ENCODE measurements at regions not wholly inside any gene's neighbourhood (a gene's known extent, or its start where the extent isn't known, plus 50 kb on each side); places are given as distances from the start of the nearest gene placed in this dataset.
"Not testable (repeated sequence)": the region's sequence is repeated elsewhere in the genome, so short reads cannot be mapped to it uniquely, and the experiment has no call there.

GRCh38 chr6:6724539-6725467 is 136.3 kb downstream of the LY86 start:
- DNase-seq: peak; percentile 88

DNA sequence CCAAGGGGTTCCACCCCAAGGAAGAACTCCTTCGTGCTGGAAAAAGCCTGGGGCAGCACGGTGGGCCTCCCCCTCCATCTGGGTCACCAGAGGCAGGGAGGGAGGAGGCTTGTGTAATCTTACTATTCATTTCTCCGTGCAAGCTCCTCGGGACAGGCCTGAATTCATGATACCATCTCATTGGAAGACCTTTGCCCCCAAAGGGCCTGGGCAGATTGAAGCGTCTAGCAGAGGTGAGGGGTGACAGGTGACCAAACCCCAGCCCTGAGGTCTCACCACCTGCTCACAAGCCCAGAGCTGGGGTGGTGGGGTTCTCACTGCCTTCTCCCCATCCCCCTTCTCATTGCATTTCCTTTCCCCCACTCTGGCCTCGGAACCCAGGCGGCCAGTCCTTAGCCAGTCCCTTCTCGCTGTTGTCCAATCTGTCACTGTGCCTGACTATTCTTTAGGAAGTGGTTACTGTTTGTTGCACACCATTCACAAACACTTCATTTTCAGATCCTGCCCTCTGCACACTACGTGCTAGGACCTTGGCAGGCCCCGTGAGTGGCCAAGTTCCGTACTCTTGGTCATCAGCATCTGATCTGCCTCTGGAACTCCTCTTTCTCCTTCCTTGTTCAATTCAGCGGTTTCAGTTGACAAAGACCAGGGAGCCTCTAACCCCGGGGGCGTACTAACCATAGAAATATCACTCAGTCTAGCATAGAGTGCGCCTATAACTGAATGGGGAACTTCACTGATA is 137.1 kb downstream of the LY86 start:
- DNase-seq: no peak

DNA sequence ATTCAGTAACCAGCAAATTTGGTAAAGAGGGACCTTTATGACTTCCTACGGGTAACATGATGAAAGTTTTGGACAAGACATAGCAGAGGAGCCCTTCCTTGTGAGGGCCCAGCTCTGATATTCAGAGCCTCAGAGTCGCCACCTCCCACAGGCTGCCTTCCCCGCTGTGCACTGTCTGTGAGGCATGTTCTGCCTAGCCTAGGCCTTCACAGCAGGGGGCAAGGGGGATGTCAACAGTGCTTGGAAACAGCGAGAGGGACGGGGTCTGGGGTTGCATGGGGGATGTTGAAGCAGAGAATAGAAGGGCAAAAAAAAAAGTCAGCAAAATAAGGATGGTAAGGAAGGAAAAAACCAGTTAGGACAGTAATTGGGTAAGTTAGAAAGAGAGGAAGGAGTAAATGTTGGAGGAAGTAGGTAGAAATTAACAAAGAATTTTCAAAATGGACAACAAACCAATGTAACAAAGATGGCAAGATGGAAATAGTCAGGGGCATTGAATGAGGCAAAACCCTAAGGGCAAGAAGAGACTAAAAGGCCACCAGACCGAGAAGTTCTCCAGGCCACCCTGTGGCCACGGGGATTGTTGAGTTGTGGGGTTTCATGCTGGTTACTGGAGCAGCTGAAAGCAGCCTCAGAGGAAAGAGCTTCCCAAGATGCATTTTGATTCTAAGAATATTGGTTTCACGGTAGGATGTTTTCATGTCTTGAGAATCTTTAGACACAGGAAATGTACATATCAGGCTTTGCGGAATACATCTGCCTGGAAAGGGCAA is 139.8 kb downstream of the LY86 start:
- no peak for DNase-seq

DNA sequence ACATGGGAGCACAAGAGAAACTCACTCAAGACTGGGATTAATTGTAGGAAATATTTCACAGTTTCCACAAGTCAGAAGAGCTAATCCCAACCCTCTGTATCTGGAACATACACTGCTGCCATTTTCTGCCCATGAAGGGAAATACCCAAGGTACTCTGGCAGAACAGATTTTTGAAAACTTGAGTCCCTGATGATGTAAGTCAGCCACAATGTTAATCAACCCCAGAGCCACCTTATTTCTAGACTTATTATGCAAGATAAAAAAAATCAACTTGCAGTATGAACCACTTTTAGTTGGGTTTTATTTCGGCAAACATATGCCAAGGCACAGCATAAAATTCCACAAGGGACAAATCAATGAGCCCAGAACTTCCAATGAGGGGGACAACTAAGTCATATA is 141.5 kb downstream of the LY86 start:
- no peak for DNase-seq

GRCh38 chr6:6730831-6731230 is 142.3 kb downstream of the LY86 start:
- DNase-seq: peak; percentile 52

DNA sequence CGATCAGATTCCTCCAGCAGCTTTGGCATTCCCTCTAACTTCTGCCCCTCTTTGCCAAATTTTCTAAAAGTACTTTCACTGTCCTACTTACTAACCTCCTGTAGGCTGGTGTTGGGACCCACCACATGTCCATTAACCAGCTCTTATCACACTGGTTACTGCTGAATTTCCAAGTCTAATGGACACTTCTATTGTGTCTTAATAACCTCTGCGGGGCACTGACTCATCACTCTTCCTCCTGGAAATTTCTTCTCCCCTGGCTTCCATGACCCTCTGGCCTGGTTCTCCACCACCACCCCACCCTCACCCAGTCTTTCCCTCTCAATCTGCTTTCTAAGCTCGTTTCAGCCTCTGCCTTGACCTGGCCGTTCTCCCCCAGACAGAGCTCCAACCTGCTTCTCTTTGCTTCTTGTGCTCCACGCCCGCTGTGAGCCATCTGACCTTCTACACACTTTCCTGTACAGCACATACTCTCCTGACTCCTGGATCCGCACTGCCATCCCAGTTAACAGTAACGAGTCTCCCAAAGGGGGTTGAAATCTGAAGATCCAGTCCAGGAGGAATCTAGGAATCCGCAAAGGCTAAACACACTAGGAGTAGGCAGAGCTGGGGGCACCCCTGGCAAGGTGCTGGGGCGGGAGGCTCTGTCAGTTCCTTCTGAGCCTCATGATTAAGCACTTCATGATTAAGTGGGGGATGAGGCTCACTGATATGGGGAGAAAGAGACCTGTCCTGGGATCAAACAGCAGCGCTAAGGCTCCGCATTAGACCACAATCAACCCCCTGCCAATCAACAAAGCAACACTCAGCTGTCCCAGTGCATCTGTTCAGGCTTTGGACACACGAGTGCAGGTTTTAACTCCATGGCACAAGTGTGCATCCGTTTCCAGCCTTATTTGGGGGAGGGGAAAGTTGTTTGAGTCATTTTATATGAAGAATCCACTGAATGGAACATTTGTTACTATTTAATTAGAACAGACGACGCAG is 146.3 kb downstream of the LY86 start:
- peak; percentile 41 for DNase-seq

DNA sequence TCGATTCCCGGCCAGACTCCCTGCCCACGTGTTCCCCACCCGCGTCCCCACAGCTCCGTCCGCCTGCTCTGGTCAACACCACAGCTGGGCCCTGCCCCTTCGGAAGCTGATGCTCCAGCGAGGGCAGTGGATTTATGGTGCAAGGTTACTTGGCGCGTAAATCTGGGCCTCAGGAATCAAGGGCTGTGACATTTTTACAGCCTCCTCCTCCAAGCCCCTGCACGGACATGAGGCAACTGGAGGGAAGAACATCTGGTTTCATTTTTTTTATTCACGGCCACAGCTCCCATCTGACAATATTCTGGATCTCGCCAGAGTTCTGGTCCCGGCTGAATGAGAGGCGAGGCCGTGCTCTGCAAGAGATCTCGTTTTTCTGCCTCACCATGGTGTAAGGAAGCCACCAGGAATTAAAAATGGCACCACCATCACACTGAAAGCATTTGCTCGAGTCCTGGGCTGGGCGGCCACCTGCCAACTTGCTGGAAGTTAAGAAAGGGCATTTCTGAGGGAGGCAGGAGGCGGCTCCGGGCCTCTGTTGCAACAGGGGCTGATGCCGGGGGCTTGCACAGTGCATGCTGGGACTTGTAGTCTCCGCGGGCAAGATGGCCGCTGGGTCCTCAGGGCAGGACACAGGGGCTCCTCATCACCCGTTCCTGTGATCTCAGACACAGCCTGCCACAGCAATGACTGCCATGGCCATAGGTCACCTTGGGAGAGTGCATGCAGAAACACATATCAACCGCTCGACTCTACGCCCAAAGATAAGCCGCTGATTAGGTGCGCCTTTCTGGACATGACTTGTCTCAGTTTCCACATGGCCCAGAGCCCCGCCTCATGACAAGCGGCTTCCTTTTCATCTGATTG is 148.5 kb downstream of the LY86 start:
- DNase-seq: no peak

GRCh38 chr6:6737671-6738070 is 149.2 kb downstream of the LY86 start:
- DNase-seq: no peak

- no peak for DNase-seq
Observed at GRCh38 chr6:6738108-6738507, 149.6 kb downstream of the LY86 start.

DNA sequence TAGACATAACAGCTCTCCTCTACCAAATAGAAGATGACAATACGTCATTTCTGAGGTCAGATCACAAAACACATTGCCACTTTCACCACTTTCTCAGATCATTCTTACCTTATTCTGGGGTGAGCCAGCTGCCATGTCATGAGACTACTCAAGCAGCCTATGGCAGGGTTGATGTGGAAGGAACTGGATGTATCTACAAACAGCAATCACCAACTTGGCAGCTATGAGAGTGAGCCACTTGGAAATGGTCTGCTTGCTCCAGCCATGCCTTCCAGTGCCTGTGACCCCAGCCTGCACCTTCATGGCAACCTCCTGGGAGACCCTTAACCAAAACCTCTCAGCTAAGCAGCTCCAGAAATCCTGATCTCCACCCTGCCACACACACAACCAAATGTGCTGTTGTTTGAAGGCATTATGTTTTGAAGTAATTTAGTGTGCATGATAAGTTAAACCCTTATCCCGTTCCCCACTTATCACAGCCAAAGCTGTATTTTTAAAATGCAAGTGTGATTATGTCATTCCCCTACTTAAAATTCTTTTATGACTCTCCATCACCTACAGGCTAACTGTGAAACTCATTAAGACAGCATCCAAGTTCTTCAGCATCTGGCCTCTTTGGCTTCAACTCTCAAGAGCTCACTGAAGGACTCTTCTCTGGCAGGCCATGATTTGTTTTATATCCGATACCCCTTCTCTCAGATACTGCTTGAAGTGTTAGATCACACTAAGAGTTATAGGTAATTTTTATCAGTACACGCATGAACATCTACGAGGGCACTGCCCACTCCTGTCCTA is 150.6 kb downstream of the LY86 start:
- no peak for DNase-seq

DNA sequence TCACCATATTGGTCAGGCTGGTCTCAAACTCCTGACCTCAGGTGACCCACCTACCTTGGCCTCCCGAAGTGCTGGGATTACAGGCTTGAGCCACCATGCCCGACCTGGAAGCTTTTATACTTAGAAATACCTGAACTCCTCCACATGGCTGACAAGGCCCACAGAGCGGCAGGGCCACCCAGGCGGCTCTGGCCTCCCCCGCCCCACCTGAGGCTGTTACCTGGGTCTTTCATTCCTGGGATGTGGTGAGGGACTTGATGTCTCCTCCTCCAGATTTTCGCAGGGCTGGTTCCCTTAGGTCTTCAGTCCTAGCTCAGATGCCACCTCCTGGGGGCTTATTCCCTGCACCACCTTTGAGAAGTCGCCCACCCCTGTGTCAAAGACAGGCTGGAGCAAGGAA is 152.1 kb downstream of the LY86 start:
- DNase-seq: no peak

- DNase-seq: no peak
Observed at GRCh38 chr6:6741264-6741663, 152.7 kb downstream of the LY86 start.

DNA sequence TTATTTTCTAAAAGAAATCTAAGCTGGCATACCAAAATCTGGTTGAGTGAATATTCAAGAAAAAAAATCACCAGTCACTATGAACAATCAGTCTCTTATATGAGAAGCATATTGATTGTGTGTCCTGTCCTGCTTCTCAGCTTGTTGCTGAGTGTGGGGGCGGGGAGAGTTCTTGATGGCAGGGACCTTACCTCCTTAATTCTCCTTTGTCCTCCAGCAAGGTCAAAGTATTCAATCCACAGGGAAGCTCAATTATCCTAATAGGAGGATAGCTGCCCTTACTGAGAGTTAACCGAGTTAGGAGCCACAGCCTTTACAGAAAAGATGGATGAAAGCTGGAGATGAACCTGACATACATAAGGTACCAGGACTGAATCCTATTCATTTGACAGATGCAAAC is 154.0 kb downstream of the LY86 start:
- no peak for DNase-seq

DNA sequence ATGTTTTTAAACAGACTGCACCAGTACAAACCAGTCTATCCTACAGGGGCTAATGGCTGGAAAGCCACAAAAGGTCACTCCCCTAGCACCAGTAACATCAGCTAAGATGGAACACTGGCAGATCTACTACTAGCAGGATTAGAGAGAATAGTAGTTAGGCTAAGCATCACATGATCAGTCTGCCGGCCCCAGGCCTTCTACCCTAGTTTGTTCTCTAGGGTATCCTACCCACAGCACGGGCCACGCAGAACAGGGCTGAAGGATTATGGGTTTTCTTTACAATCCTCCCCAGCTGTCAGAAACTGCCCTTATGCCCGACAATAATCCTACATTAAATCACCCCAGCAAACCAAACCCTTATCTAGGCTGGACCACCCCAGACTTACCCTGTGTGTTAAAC is 156.0 kb downstream of the LY86 start:
- no peak for DNase-seq

GRCh38 chr6:6745637-6746332 is 157.3 kb downstream of the LY86 start:
- DNase-seq: not testable (repeated sequence)

DNA sequence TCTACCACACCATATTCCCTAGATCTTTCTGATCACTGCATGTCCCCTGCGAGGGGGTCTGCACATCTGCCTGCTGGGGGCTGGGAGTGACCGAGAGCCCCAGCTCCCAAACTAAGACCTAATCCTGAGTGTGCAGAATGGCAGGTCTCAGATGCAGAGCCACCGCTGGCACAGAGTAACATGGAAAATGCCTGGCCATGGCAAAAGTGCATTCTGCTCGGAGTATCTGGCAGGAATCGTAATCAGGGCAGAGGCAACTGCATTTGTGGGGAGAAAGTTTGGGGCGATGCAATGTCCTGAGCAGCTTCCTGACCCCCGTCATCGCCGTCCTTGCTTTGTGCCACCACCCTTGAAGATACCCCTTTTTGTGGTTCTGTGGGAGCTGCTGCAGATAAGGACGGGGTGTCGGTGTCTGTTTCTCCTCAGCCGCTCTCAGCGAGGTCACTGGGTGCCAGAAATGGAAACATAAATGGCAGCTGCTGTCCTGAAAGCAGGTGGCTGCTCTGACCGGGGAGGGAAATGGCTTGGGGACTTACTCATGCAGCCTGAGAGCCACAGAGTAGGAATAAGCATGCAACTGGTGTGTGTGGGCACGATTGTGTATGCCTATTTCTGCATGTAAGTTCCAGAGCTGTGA is 157.9 kb downstream of the LY86 start:
- DNase-seq: no peak

GRCh38 chr6:6746970-6747338 is 158.4 kb downstream of the LY86 start:
- no peak for DNase-seq

DNA sequence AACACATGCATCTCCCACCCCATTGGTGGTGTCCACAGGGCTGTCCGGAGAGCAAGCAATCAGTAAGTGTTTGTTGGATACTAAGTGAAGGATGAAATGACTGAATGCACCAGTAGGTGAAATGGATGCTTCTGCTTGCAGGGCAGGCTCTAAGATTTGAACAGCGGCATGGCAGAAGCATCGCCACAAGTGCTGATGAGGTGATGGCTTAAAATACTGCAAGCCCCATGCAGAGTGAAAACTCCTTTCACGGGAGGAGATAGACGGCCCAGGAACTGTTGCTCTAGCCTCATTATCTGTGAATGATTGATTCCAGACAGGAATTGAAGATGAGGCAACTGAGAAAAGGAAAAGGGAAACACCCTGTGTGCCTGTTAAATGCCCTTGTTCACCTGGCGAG is 158.9 kb downstream of the LY86 start:
- DNase-seq: no peak

GRCh38 chr6:6748001-6748400 is 159.5 kb downstream of the LY86 start:
- DNase-seq: no peak
